Thyroid gland (tissue), 4 donors: ENCODE measurements at regions not wholly inside any gene's neighbourhood (a gene's known extent, or its start where the extent isn't known, plus 50 kb on each side); places are given as distances from the start of the nearest gene placed in this dataset.

Experiments used
- CTCF ChIP-seq, 6 experiments: fragments of 200-600 bp in 3 of 6; fragments of 450-650 bp in 3 of 6; sonication (generic) in 3 of 6; IDR thresholded peaks; one replicate each; pipeline ENCODE4 v1.5.1; 2016 to 2019; ENCODE audit warnings: antibody characterized with exemption in 6 of 6, mild to moderate bottlenecking in 2 of 6, inconsistent platforms in 1 of 6, moderate library complexity in 1 of 6
- POLR2A ChIP-seq, 2 donors: fragments of 450-650 bp; IDR thresholded peaks; one replicate each; pipeline ENCODE4 v1.6.1; 2017; ENCODE audit warnings: antibody characterized with exemption in 2 of 2, mild to moderate bottlenecking in 2 of 2, moderate library complexity in 1 of 2

- TF ChIP-seq CTCF (IDR thresholded peaks at IDR 0.05) (no peak), POLR2A (IDR thresholded peaks at IDR 0.05) (no peak)
These were observed 653.0 kb upstream of the FAM98A start for GRCh38 chr2:34252111-34252510.
